Fibroblast of lung (primary cell): ENCODE measurements at regions not wholly inside any gene's neighbourhood (a gene's known extent, or its start where the extent isn't known, plus 50 kb on each side); places are given as distances from the start of the nearest gene placed in this dataset.
A peak's percentile ranks its signal among the peaks of the same experiment; 100 is the strongest.
"Not testable (repeated sequence)": the region's sequence is repeated elsewhere in the genome, so short reads cannot be mapped to it uniquely, and the experiment has no call there.

ENCODE experiments used
- DNase-seq, 2 donors: peaks; one replicate each; pipeline versions ENCODE4 v3.0.0 to v3.0.0-alpha.2; 2010; ENCODE audit warnings: low read depth in 2 of 2
- H2AFZ ChIP-seq: 2 replicates; pipeline ENCODE4 v1.5.1; 2012; ENCODE audit warnings: low read length, control low read depth, inconsistent platforms
- H3K27ac ChIP-seq: 2 replicates; pipeline ENCODE4 v1.5.1; 2011; ENCODE audit warnings: low read length, control low read depth; ENCODE audit not compliant: insufficient read depth
- H3K27me3 ChIP-seq: 2 replicates; pipeline ENCODE4 v1.5.1; 2011; ENCODE audit warnings: mild to moderate bottlenecking, low read length; ENCODE audit not compliant: control insufficient read depth, insufficient read depth
- H3K36me3 ChIP-seq: 2 replicates; pipeline ENCODE4 v1.5.1; 2011; ENCODE audit warnings: low read length; ENCODE audit not compliant: control insufficient read depth, insufficient read depth
- H3K4me1 ChIP-seq: 2 replicates; pipeline ENCODE4 v1.5.1; 2011; ENCODE audit warnings: low read length; ENCODE audit not compliant: control insufficient read depth, insufficient read depth; ENCODE audit errors: extremely low read depth
- H3K4me2 ChIP-seq: 2 replicates; pipeline ENCODE4 v1.5.1; 2011; ENCODE audit warnings: low read length, control low read depth; ENCODE audit not compliant: insufficient read depth; ENCODE audit errors: extremely low read depth
- H3K4me3 ChIP-seq, 4 experiments: fragments of 200-600 bp in 1 of 4; sonication (generic) in 1 of 4; replicated peaks in 1 of 4; 2 replicates each; pipeline ENCODE4 v1.5.1; 2011 to 2016; ENCODE audit warnings: low read length in 4 of 4, low read depth in 3 of 4, mild to moderate bottlenecking in 3 of 4, control low read depth in 2 of 4, inconsistent platforms in 1 of 4, mixed read lengths in 1 of 4; ENCODE audit not compliant: insufficient read depth in 1 of 4; ENCODE audit errors: control extremely low read depth in 1 of 4
- H3K79me2 ChIP-seq: 2 replicates; pipeline ENCODE4 v1.5.1; 2012; ENCODE audit warnings: mild to moderate bottlenecking, low read length, inconsistent platforms; ENCODE audit not compliant: control insufficient read depth, insufficient read depth
- H3K9ac ChIP-seq: 2 replicates; pipeline ENCODE4 v1.5.1; 2011; ENCODE audit warnings: mild to moderate bottlenecking, low read length, control low read depth; ENCODE audit not compliant: insufficient read depth
- H3K9me3 ChIP-seq: 2 replicates; pipeline ENCODE4 v1.5.1; 2012; ENCODE audit warnings: low read depth, low read length; ENCODE audit not compliant: control insufficient read depth, insufficient read depth
- H4K20me1 ChIP-seq: 2 replicates; pipeline ENCODE4 v1.5.1; 2011; ENCODE audit warnings: low read length; ENCODE audit not compliant: control insufficient read depth, insufficient read depth; ENCODE audit errors: extremely low read depth
- CTCF ChIP-seq, 2 donors: IDR thresholded peaks in 1 of 2; conservative IDR thresholded peaks in 1 of 2; 1 replicate in 1 of 2; 2 replicates in 1 of 2; pipeline ENCODE4 v1.5.1; 2011 to 2012; ENCODE audit warnings: low read length in 2 of 2, control low read depth in 1 of 2, inconsistent platforms in 1 of 2, low read depth in 1 of 2, mild to moderate bottlenecking in 1 of 2
- EZH2 ChIP-seq: IDR thresholded peaks from 2 replicates; pipeline ENCODE4 v1.5.1; 2012; ENCODE audit warnings: low read length, control low read depth, mild to moderate bottlenecking; ENCODE audit errors: missing control alignments

GRCh38 chr10:2525781-2526180 is 541.6 kb upstream of the PFKP start:
- no peak overlapping the region for H3K4me2 ChIP-seq
- H3K36me3 ChIP-seq, result no peaks in the 10 kb centered on the region
- no peak overlapping the region for H3K4me3 ChIP-seq
- no peaks in the 10 kb centered on the region for H3K9me3 ChIP-seq
- TF ChIP-seq CTCF (conservative IDR thresholded peaks at IDR 0.05 in 1 of 2, IDR thresholded peaks at IDR 0.05 in 1 of 2; ENCODE audit: low read depth in 1 of 2, low read length in 2 of 2) (no peak), EZH2 (no peak)
- no peak overlapping the region for H2AFZ ChIP-seq
- no peak for DNase-seq
- H3K9ac ChIP-seq, result no peak overlapping the region
- H4K20me1 ChIP-seq, result no peaks in the 10 kb centered on the region
- H3K4me1 ChIP-seq, result no peaks in the 10 kb centered on the region
- no peaks in the 10 kb centered on the region for H3K79me2 ChIP-seq
- H3K27me3 ChIP-seq, result no peaks in the 10 kb centered on the region
- no peak overlapping the region for H3K27ac ChIP-seq

- Histone ChIP-seq H3K27ac (no peak overlapping the region), H3K9me3 (no peaks in the 10 kb centered on the region), H3K27me3 (no peaks in the 10 kb centered on the region), H3K79me2 (no peaks in the 10 kb centered on the region), H4K20me1 (no peaks in the 10 kb centered on the region), H3K9ac (no peak overlapping the region), H3K4me1 (no peaks in the 10 kb centered on the region), H3K36me3 (no peaks in the 10 kb centered on the region), H3K4me2 (no peak overlapping the region), H2AFZ (no peak overlapping the region), H3K4me3 (no peak overlapping the region)
- DNase-seq, result no peak
- TF ChIP-seq CTCF (conservative IDR thresholded peaks at IDR 0.05 in 1 of 2, IDR thresholded peaks at IDR 0.05 in 1 of 2; ENCODE audit: low read depth in 1 of 2, low read length in 2 of 2) (no peak), EZH2 (no peak)
Measured at GRCh38 chr10:2519139-2519538, 548.2 kb upstream of the PFKP start.

GRCh38 chr10:2509081-2509531 is 558.2 kb upstream of the PFKP start:
- DNase-seq, result peak; percentile 76 to 93
- Histone ChIP-seq H3K27ac (no peak overlapping the region), H3K4me2 (no peak overlapping the region), H3K4me1 (no peaks in the 10 kb centered on the region), H3K9me3 (no peaks in the 10 kb centered on the region), H3K27me3 (no peaks in the 10 kb centered on the region), H2AFZ (no peak overlapping the region), H3K4me3 (no peak overlapping the region), H3K36me3 (no peaks in the 10 kb centered on the region), H4K20me1 (no peaks in the 10 kb centered on the region), H3K79me2 (no peaks in the 10 kb centered on the region), H3K9ac (no peak overlapping the region)
- TF ChIP-seq EZH2 (no peak), CTCF (conservative IDR thresholded peaks at IDR 0.05 in 1 of 2, IDR thresholded peaks at IDR 0.05 in 1 of 2; ENCODE audit: low read depth in 1 of 2, low read length in 2 of 2) (no peak)

- H3K4me2 ChIP-seq, result not testable (repeated sequence)
Measured at GRCh38 chr10:2501366-2501940, 565.9 kb upstream of the PFKP start.

More at GRCh38 chr10:2501366-2501940, 565.9 kb upstream of the PFKP start:
- H3K79me2 ChIP-seq, H3K4me1 ChIP-seq, H3K27ac ChIP-seq, H4K20me1 ChIP-seq, H3K9ac ChIP-seq, H3K4me3 ChIP-seq, DNase-seq, H3K9me3 ChIP-seq, H2AFZ ChIP-seq, H3K36me3 ChIP-seq, H3K27me3 ChIP-seq: not testable (repeated sequence)
